Daoy (cell line): ENCODE measurements at regions not wholly inside any gene's neighbourhood (a gene's known extent, or its start where the extent isn't known, plus 50 kb on each side); places are given as distances from the start of the nearest gene placed in this dataset.
A peak's percentile ranks its signal among the peaks of the same experiment; 100 is the strongest.

Experiments
- DNase-seq: peaks from one replicate; pipeline ENCODE4 v3.0.0-alpha.2; 2015; ENCODE audit warnings: low read depth

- DNase-seq, result no peak
Measured at GRCh38 chr10:62453274-62453673, 79.1 kb downstream of the ZNF365 start.

GRCh38 chr10:62454687-62455397, 80.7 kb downstream of the ZNF365 start:
- peak; percentile 37 for DNase-seq

GRCh38 chr10:62456611-62457101, 82.5 kb downstream of the ZNF365 start:
- no peak for DNase-seq

GRCh38 chr10:62457196-62457595, 83.0 kb downstream of the ZNF365 start:
- DNase-seq, result no peak

GRCh38 chr10:62457598-62457997, 83.4 kb downstream of the ZNF365 start:
- DNase-seq, result no peak

- peak; percentile 21 for DNase-seq
Measured at GRCh38 chr10:62459072-62459471, 84.9 kb downstream of the ZNF365 start.

- DNase-seq, result no peak
Measured at GRCh38 chr10:62459500-62459899, 85.3 kb downstream of the ZNF365 start.

GRCh38 chr10:62460393-62460792, 86.2 kb downstream of the ZNF365 start:
- DNase-seq, result no peak

- no peak for DNase-seq
Measured at GRCh38 chr10:62461120-62461519, 87.0 kb downstream of the ZNF365 start.

GRCh38 chr10:62462461-62462860, 88.3 kb downstream of the ZNF365 start:
- no peak for DNase-seq

- DNase-seq, result no peak
Measured at GRCh38 chr10:62463364-62463763, 89.2 kb downstream of the ZNF365 start.

- no peak for DNase-seq
Measured at GRCh38 chr10:62464308-62464707, 90.1 kb downstream of the ZNF365 start.

GRCh38 chr10:62466590-62466989, 92.4 kb downstream of the ZNF365 start:
- DNase-seq, result no peak

GRCh38 chr10:62467527-62467926, 93.4 kb downstream of the ZNF365 start:
- no peak for DNase-seq

GRCh38 chr10:62471711-62472110, 97.5 kb downstream of the ZNF365 start:
- no peak for DNase-seq

- no peak for DNase-seq
Measured at GRCh38 chr10:62473241-62473640, 99.1 kb downstream of the ZNF365 start.

- DNase-seq, result peak; percentile 3
Measured at GRCh38 chr10:62475551-62475950, 101.4 kb downstream of the ZNF365 start.

GRCh38 chr10:62479523-62479922, 105.4 kb downstream of the ZNF365 start:
- DNase-seq, result no peak

GRCh38 chr10:62480196-62480595, 106.0 kb downstream of the ZNF365 start:
- DNase-seq, result no peak

- DNase-seq, result no peak
Measured at GRCh38 chr10:62482581-62482980, 108.4 kb downstream of the ZNF365 start.

GRCh38 chr10:62491597-62491996, 117.4 kb downstream of the ZNF365 start:
- DNase-seq, result no peak

GRCh38 chr10:62492012-62492869, 118.1 kb downstream of the ZNF365 start:
- no peak for DNase-seq

GRCh38 chr10:62492870-62493180, 118.7 kb downstream of the ZNF365 start:
- DNase-seq, result no peak
